HCT116 (cell line): ENCODE measurements at regions not wholly inside any gene's neighbourhood (a gene's known extent, or its start where the extent isn't known, plus 50 kb on each side); places are given as distances from the start of the nearest gene placed in this dataset.

Experiments
- ATF3 ChIP-seq: IDR thresholded peaks from 2 replicates; pipeline ENCODE4 v1.6.1; 2012
- CEBPB ChIP-seq: IDR thresholded peaks from 2 replicates; pipeline ENCODE4 v1.6.1; 2012; ENCODE audit warnings: low read depth
- MAX ChIP-seq: IDR thresholded peaks from 2 replicates; pipeline ENCODE4 v1.6.1; 2012
- RAD21 ChIP-seq: IDR thresholded peaks from 2 replicates; pipeline ENCODE4 v1.6.1; 2012; ENCODE audit warnings: low read depth, mild to moderate bottlenecking
- REST ChIP-seq: IDR thresholded peaks from 2 replicates; pipeline ENCODE4 v1.6.1; 2012; ENCODE audit warnings: low read depth
- YY1 ChIP-seq: IDR thresholded peaks from 2 replicates; pipeline ENCODE4 v1.6.1; 2011; ENCODE audit warnings: low read length, low read depth, moderate library complexity, mild to moderate bottlenecking; ENCODE audit not compliant: insufficient replicate concordance; ENCODE audit errors: extremely low read depth

- TF ChIP-seq ATF3 (no peak), MAX (no peak), YY1 (no peak), RAD21 (no peak), REST (no peak), CEBPB (no peak)
Observed at GRCh38 chr3:14594234-14594633, 54.1 kb upstream of the GRIP2 start.
